ENCODE measurements at regions not wholly inside any gene's neighbourhood (a gene's known extent, or its start where the extent isn't known, plus 50 kb on each side); places are given as distances from the start of the nearest gene placed in this dataset.

DNA sequence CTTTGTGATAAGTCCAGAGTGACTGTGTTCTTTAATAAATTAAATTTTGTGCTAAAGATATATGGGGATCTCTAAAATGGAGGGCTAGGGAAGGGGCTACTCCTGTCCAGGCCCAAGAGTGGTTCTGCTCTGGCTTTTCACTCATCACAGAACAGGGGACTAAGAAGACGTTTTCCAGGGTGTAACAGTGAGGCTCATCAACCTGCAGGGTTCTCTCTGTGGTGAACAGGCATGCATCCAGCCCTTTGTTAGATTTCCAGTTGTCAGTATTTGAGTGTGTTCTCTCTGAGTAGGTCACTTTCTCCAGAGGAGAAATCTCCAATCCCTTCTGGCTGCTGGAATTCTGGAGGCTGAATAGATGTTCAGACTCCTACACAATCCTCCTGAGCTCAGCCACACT lies 408.9 kb downstream of the PLCL1 start:
- no peak overlapping the region for H3K27ac ChIP-seq
- no peaks in the 10 kb centered on the region for H3K36me3 ChIP-seq (replicated peaks in 1 of 2)
- DNase-seq: no peak
- no peaks in the 10 kb centered on the region for H3K9me3 ChIP-seq (replicated peaks in 1 of 3)
- H3K4me3 ChIP-seq: no peak overlapping the region
- TF ChIP-seq, protein P1, sequence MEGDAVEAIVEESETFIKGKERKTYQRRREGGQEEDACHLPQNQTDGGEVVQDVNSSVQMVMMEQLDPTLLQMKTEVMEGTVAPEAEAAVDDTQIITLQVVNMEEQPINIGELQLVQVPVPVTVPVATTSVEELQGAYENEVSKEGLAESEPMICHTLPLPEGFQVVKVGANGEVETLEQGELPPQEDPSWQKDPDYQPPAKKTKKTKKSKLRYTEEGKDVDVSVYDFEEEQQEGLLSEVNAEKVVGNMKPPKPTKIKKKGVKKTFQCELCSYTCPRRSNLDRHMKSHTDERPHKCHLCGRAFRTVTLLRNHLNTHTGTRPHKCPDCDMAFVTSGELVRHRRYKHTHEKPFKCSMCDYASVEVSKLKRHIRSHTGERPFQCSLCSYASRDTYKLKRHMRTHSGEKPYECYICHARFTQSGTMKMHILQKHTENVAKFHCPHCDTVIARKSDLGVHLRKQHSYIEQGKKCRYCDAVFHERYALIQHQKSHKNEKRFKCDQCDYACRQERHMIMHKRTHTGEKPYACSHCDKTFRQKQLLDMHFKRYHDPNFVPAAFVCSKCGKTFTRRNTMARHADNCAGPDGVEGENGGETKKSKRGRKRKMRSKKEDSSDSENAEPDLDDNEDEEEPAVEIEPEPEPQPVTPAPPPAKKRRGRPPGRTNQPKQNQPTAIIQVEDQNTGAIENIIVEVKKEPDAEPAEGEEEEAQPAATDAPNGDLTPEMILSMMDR (IDR thresholded peaks at IDR 0.05): no peak
- no peak for TF ChIP-seq POLR2A (IDR thresholded peaks at IDR 0.05)
- no peaks in the 10 kb centered on the region for H3K4me1 ChIP-seq (replicated peaks in 1 of 2)
- intact Hi-C loops (cut with DNase I): no loop called here
- H3K27me3 ChIP-seq: no peaks in the 10 kb centered on the region
- WGBS, 4 donors: 50 to 74% (median 62%) methylated on average over 1 of the region's 1 CpG

DNA sequence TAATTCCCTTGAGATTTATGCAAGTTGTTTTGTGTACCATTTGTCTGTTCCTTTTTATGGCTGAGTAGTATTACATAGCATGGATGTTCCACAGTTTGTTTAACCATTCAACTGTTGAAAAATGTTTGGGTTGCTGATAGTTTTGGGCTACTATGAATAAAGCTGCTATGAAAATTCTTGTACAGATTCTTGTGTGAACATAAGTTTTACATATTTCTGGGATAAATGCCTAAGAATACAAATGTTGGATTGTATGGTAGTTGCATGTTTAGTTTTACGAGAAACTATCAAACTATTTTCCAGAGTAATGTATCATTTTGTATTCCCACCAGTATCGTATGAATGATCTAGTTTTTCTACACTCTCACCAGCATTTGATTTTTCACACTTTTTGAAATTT lies 407.3 kb downstream of the PLCL1 start:
- Histone ChIP-seq H3K9me3 (replicated peaks in 1 of 3) (no peaks in the 10 kb centered on the region), H3K27me3 (no peaks in the 10 kb centered on the region), H3K36me3 (replicated peaks in 1 of 2) (no peaks in the 10 kb centered on the region), H3K4me3 (no peak overlapping the region), H3K4me1 (replicated peaks in 1 of 2) (no peaks in the 10 kb centered on the region), H3K27ac (no peak overlapping the region)
- intact Hi-C loops (cut with DNase I): no loop called here
- DNase-seq: no peak
- 76 to 92% (median 82%) methylated on average over 2 of the region's 2 CpGs for WGBS, 4 donors
- TF ChIP-seq, protein P1 (IDR thresholded peaks at IDR 0.05): no peak
- TF ChIP-seq POLR2A (IDR thresholded peaks at IDR 0.05): no peak

DNA sequence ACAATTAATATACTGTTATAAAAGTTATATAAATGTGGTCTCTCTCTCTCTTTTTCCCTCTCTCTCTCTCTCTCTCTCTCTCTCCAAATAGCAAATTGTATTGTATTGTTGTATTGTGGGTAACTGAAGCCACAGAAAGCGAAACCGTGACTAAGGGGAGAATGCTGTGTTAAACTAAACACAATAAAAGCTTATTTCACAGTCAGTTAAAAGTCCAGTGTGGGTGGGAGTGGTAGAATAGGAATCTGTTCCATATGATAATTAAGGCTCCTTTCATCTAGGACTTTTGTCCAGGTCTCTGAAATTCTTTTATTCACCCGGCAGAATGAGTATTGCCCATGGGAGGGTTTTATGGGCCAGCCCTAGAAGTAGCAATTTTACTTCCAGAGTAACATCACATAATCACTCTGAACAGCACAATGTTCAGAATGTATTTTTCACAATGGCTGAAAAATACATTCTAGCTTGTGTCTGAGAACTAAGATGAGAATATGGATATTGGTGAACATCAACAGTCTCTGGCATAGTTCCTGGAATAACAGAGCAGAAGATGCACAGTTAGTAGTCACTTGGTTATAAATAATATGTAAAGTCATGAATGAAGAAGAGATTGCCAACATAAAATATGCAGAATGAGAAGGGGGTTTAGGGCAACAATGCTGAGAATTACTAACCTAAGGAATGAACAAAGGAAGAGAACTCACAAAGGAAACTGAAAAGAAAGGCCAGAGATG lies 399.1 kb downstream of the PLCL1 start:
- H3K36me3 ChIP-seq (replicated peaks in 1 of 2): no peaks in the 10 kb centered on the region
- H3K9me3 ChIP-seq (replicated peaks in 1 of 3): no peaks in the 10 kb centered on the region
- WGBS, 4 donors: 67 to 80% (median 73%) methylated on average over 3 of the region's 3 CpGs
- H3K4me1 ChIP-seq (replicated peaks in 1 of 2): no peaks in the 10 kb centered on the region
- intact Hi-C loops (cut with DNase I): no loop called here
- DNase-seq: no peak
- no peaks in the 10 kb centered on the region for H3K27me3 ChIP-seq
- H3K27ac ChIP-seq: no peak overlapping the region
- TF ChIP-seq, protein P1 (IDR thresholded peaks at IDR 0.05): no peak
- TF ChIP-seq POLR2A (IDR thresholded peaks at IDR 0.05): no peak
- H3K4me3 ChIP-seq: no peak overlapping the region

Small RNAs in the stretch of these regions (small RNA-seq; reads per million reads assigned to genes)
- gene RNU7-147P: 0 reads per million in 2 donors
